ENCODE measurements at regions not wholly inside any gene's neighbourhood (a gene's known extent, or its start where the extent isn't known, plus 50 kb on each side); places are given as distances from the start of the nearest gene placed in this dataset.

GRCh38 chr21:35335951-35336446 lies 286.9 kb upstream of the RUNX1 start:
- TF ChIP-seq CHD2 (IDR thresholded peaks at IDR 0.05; ENCODE audit: low read length, partially characterized antibody) (no peak), RAD21 (conservative IDR thresholded peaks at IDR 0.05 in 1 of 2, IDR thresholded peaks at IDR 0.05 in 1 of 2) (no peak), CTCF (IDR thresholded peaks at IDR 0.05) (no peak), POLR2A (IDR thresholded peaks at IDR 0.05; ENCODE audit: low read length) (no peak), ELK1 (IDR thresholded peaks at IDR 0.05; ENCODE audit: low read depth, low read length) (no peak)
- TF ChIP-seq, protein P1, sequence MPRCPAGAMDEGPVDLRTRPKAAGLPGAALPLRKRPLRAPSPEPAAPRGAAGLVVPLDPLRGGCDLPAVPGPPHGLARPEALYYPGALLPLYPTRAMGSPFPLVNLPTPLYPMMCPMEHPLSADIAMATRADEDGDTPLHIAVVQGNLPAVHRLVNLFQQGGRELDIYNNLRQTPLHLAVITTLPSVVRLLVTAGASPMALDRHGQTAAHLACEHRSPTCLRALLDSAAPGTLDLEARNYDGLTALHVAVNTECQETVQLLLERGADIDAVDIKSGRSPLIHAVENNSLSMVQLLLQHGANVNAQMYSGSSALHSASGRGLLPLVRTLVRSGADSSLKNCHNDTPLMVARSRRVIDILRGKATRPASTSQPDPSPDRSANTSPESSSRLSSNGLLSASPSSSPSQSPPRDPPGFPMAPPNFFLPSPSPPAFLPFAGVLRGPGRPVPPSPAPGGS (IDR thresholded peaks at IDR 0.05): no peak

Measured in A549 (cell line).